ENCODE measurements at regions not wholly inside any gene's neighbourhood (a gene's known extent, or its start where the extent isn't known, plus 50 kb on each side); places are given as distances from the start of the nearest gene placed in this dataset.

- no peak for TF ChIP-seq CTCF (IDR thresholded peaks at IDR 0.05)
- TF ChIP-seq EHMT2 (IDR thresholded peaks at IDR 0.05; ENCODE audit: low read depth), result no peak
- TF ChIP-seq ESRRA (IDR thresholded peaks at IDR 0.05; ENCODE audit: borderline replicate concordance, low read length), result no peak
- no peak for TF ChIP-seq KDM1A (IDR thresholded peaks at IDR 0.05; ENCODE audit: low read depth)
- no peak for TF ChIP-seq FOSB (CRISPR knock-in tag; IDR thresholded peaks at IDR 0.05)
- no peak for TF ChIP-seq EP300 (IDR thresholded peaks at IDR 0.05)
- TF ChIP-seq, protein P1, sequence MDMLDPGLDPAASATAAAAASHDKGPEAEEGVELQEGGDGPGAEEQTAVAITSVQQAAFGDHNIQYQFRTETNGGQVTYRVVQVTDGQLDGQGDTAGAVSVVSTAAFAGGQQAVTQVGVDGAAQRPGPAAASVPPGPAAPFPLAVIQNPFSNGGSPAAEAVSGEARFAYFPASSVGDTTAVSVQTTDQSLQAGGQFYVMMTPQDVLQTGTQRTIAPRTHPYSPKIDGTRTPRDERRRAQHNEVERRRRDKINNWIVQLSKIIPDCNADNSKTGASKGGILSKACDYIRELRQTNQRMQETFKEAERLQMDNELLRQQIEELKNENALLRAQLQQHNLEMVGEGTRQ (IDR thresholded peaks at IDR 0.05), result no peak
- TF ChIP-seq HMGXB4 (CRISPR knock-in tag; IDR thresholded peaks at IDR 0.05; ENCODE audit: borderline replicate concordance), result no peak
- TF ChIP-seq ZNF302 (CRISPR knock-in tag; IDR thresholded peaks at IDR 0.05), result no peak
- TF ChIP-seq CBX2 (IDR thresholded peaks at IDR 0.05; ENCODE audit: borderline replicate concordance, low read depth), result no peak
Observed at GRCh38 chr3:162421721-162422120, 925.1 kb downstream of the OTOL1 start.

All from A549 (cell line).